ENCODE measurements at regions not wholly inside any gene's neighbourhood (a gene's known extent, or its start where the extent isn't known, plus 50 kb on each side); places are given as distances from the start of the nearest gene placed in this dataset.

DNA sequence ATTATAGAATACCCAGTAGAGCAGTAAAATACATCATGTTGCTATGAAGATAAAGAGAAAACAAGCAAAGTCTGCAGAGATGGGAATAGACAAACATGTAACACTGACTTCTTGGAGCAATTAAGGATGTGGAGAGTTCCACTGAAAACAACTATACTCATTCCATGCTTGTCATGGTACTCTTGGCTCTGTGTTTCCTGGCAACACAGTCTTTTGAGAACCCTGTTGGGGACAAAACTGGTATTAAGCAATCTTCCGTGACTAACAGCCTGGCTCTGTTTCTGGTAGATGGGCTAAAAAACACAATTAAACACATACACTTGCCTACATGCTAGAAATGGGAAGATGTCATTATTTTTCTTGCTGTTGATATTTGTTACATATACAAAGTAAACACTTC, 1212.3 kb upstream of the GBE1 start:
- Mint-ChIP-seq H3K9me3 (peaks cover 6 to 12% of the 10 kb centered on the region in 2 donors), H3K27me3 (ENCODE audit: low read depth) (no peaks in the 10 kb centered on the region), H3K4me1 (ENCODE audit: low read depth) (no peaks in the 10 kb centered on the region), H3K27ac (no peak overlapping the region), H3K36me3 (ENCODE audit: insufficient read depth in 2 of 2) (no peaks in the 10 kb centered on the region), H3K4me3 (no peak overlapping the region)
- ATAC-seq (replicated peaks in 1 of 2) (no peak), DNase-seq (no peak)

DNA sequence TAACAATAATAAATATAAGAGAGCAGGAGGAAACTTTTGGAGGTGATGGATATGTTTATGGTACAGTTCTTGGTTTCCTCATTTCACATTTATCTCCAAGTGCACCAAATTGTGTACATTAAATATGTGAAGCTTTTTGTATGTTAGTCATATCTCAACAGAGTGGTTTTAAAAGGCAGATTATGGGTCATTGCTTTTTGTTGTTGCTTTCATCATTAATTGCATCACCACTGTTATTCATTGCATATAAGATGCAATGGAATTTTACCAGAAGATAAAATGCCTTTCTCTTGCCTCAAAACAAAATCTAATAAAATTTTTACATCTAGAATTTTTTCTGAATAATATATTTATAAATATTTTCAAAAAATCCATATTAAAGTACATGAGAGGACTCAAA, 1198.9 kb upstream of the GBE1 start:
- no peak for DNase-seq
- no peak for ATAC-seq (replicated peaks in 1 of 2)
- no peaks in the 10 kb centered on the region for H3K4me1 Mint-ChIP-seq (ENCODE audit: low read depth)
- no peaks in the 10 kb centered on the region for H3K27me3 Mint-ChIP-seq (ENCODE audit: low read depth)
- peaks cover 0 to 4% of the 10 kb centered on the region in 2 donors for H3K9me3 Mint-ChIP-seq
- no peak overlapping the region for H3K4me3 Mint-ChIP-seq
- H3K27ac Mint-ChIP-seq, result no peak overlapping the region
- H3K36me3 Mint-ChIP-seq (ENCODE audit: insufficient read depth in 2 of 2), result peaks cover 0 to 3% of the 10 kb centered on the region in 2 donors

DNA sequence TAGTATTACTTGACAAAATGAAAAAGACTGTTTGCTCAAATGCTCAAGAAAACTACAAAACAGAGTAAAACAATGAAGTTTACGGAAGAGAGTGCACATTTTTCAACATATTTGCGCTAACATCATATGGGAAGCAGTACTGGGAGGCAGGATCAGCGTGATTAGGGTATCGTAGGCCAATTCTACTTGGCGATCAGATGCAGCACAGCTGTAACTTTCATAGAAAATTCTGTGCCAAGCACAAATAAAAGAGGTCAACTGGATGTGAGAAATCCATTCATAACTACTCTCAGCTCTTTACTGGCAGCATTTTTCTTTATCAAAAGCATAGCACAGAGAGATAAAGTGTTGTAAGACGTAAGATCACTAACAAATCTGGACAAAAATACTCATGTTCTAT, 1196.3 kb upstream of the GBE1 start:
- no peak for DNase-seq
- Mint-ChIP-seq H3K4me3 (no peak overlapping the region), H3K27me3 (ENCODE audit: low read depth) (no peaks in the 10 kb centered on the region), H3K36me3 (ENCODE audit: insufficient read depth in 2 of 2) (peaks cover 0 to 3% of the 10 kb centered on the region in 2 donors), H3K27ac (no peak overlapping the region), H3K4me1 (ENCODE audit: low read depth) (no peaks in the 10 kb centered on the region), H3K9me3 (peaks cover 3 to 10% of the 10 kb centered on the region in 2 donors)
- ATAC-seq (replicated peaks in 1 of 2), result no peak

DNA sequence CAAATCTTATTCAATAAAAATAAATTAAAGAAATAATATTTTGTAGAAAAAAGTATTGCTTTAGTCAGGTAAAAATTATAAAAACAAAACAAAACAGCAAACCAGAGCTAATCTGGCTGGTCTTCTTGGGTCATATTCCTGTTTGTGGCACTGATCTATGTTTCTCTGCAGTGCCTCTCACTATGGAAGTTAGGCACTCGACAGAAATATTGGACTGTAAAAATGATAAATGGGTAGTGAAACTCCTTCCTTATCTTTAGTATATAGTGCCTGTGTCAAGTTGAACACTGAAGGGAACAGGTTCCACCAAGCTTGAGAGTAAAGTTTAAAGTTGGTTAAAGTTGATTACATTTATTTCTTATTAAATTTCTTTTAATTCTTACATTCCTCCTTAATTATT, 1195.6 kb upstream of the GBE1 start:
- ATAC-seq (replicated peaks in 1 of 2), result no peak
- H3K9me3 Mint-ChIP-seq, result peaks cover 3 to 10% of the 10 kb centered on the region in 2 donors

DNA sequence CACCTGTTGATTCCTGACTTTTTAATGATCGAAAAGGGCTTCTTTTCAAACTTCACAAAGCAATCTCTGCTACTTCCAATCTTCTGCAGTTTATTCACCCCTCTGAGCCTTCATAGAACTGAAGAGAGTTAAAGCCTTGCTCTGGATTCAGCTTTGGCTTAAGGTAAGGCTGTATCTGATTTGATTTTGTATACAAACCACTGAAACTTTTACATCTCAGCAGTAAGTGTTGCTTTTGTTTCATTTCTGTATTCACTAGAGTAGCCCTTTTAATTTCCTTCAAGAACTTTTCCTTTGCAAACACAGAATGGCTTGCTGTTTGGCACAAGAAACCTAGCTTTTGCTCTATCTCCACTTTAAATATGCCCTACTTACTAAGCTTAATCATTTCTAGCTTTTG, 1193.0 kb upstream of the GBE1 start:
- H3K4me3 Mint-ChIP-seq, result no peak overlapping the region
- H3K9me3 Mint-ChIP-seq, result peaks cover 4 to 5% of the 10 kb centered on the region in 2 donors
- no peaks in the 10 kb centered on the region for H3K27me3 Mint-ChIP-seq (ENCODE audit: low read depth)
- H3K36me3 Mint-ChIP-seq (ENCODE audit: insufficient read depth in 2 of 2), result no peaks in the 10 kb centered on the region
- no peaks in the 10 kb centered on the region for H3K4me1 Mint-ChIP-seq (ENCODE audit: low read depth)
- no peak overlapping the region for H3K27ac Mint-ChIP-seq
- ATAC-seq (replicated peaks in 1 of 2) (no peak), DNase-seq (no peak)

More for the DNA sequence above, 1195.6 kb upstream of the GBE1 start:
- H3K27ac Mint-ChIP-seq, result no peak overlapping the region
- no peak for DNase-seq
- no peaks in the 10 kb centered on the region for H3K4me1 Mint-ChIP-seq (ENCODE audit: low read depth)
- no peak overlapping the region for H3K4me3 Mint-ChIP-seq
- no peaks in the 10 kb centered on the region for H3K27me3 Mint-ChIP-seq (ENCODE audit: low read depth)
- peaks cover 0 to 3% of the 10 kb centered on the region in 2 donors for H3K36me3 Mint-ChIP-seq (ENCODE audit: insufficient read depth in 2 of 2)

DNA sequence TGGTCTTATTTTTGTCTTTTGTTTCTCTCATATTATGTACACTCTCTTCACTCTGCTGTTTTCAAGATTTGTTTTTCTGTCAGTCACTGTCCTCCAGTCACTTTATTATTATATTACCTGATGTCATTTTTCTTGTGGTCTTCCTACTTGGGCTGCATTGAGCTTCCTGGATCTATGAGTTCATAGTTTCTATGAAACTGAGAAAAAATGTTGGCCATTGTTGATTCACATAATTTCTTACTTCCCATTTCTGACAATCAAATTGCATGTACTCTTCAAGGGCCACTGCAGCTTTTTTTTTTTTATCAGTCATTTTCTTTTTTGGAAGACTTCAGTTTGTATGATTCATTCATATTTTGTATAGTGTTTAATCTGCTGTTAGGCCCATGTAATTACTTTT, 1180.6 kb upstream of the GBE1 start:
- H3K27me3 Mint-ChIP-seq (ENCODE audit: low read depth), result no peaks in the 10 kb centered on the region
- DNase-seq (no peak), ATAC-seq (replicated peaks in 1 of 2) (no peak)
- peaks cover 7 to 8% of the 10 kb centered on the region in 2 donors for H3K9me3 Mint-ChIP-seq
- H3K4me3 Mint-ChIP-seq, result no peak overlapping the region
- H3K4me1 Mint-ChIP-seq (ENCODE audit: low read depth), result no peaks in the 10 kb centered on the region
- no peak overlapping the region for H3K27ac Mint-ChIP-seq
- H3K36me3 Mint-ChIP-seq (ENCODE audit: insufficient read depth in 2 of 2), result no peaks in the 10 kb centered on the region

DNA sequence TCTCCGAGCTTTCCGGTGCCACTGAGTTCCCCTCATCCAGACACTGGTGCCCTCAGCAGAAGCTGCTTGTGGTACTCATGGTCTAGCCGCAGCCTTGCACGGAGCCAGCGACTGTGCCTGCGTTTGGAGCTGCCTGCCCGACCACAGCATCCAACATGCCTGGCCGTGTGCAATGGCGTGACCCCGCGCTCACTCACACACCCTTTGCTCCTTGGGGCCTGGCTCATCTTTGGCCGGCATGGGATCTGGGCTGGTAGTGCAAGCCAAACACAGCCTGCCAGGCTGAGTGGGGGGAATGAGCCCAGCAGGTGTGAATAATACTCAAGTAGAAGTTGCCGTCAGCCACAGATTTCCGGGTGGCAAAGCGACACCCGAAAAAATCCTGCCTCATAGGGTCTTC, 1178.7 kb upstream of the GBE1 start:
- no peak for ATAC-seq (replicated peaks in 1 of 2)
- Mint-ChIP-seq H3K27ac (no peak overlapping the region), H3K4me1 (ENCODE audit: low read depth) (no peaks in the 10 kb centered on the region), H3K27me3 (ENCODE audit: low read depth) (no peaks in the 10 kb centered on the region), H3K4me3 (no peak overlapping the region), H3K36me3 (ENCODE audit: insufficient read depth in 2 of 2) (no peaks in the 10 kb centered on the region), H3K9me3 (peaks cover 11% of the 10 kb centered on the region in 2 donors)
- no peak for DNase-seq

DNA sequence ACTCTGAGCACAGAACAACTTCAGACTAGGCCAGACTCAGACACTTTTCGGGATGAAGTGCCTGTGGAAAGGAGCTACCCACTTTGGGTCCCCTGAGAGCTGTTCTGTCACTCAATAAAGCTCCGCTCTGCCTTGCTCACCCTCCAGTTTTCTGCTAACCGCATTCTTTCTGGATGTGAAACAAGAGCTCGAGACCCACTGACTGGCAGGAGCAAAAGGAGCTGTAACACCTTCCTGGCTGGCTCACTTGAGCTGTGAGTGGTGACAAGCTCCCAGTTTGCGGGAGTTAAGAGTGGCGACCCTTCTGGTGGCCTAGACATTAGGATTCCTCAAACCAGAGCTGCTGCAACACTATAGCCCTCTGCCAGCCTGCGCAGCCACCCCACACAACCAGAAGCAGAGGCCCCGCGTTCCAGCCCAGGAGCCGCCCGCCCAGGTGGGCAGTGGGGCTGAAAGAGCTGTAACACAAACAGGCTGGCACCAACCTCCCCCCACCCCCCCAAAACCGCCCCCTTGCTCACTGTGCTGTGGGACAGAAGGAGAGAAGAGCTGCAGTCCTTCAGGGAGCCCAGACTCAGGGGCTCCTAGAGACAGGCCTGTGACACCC, 1178.1 kb upstream of the GBE1 start:
- Mint-ChIP-seq H3K4me3 (no peak overlapping the region), H3K27ac (no peak overlapping the region), H3K36me3 (ENCODE audit: insufficient read depth in 2 of 2) (no peaks in the 10 kb centered on the region), H3K4me1 (ENCODE audit: low read depth) (no peaks in the 10 kb centered on the region), H3K9me3 (peaks cover 11% of the 10 kb centered on the region in 2 donors), H3K27me3 (ENCODE audit: low read depth) (no peaks in the 10 kb centered on the region)
- DNase-seq, result no peak
- no peak for ATAC-seq (replicated peaks in 1 of 2)

DNA sequence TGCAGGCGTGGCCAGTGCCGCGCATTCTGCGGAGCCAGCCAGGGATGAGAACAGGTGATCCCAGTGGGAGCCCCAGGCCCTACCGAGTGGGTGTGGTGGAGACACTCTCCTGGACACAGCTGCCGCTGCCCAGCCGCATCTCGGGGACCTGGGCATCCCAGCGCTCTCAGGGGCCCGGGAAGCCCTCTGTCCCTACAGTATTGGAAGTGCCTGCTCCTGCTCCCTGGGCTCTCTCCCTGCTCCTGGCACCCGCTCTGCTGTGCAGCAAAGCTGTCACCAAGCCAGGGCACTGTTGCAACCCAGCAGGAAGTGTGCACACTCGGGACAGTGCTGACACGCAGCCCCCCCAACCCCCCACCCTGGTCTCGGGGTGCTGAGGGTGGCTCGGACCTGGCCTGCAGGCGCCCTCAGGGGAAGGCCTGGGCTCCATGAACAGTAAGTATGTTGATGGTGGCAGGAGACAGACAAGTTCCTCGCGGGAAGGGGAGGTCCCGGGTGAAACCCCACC, 1177.4 kb upstream of the GBE1 start:
- Mint-ChIP-seq H3K36me3 (ENCODE audit: insufficient read depth in 2 of 2) (no peaks in the 10 kb centered on the region), H3K27me3 (ENCODE audit: low read depth) (no peaks in the 10 kb centered on the region), H3K4me3 (no peak overlapping the region), H3K9me3 (peaks cover 9 to 11% of the 10 kb centered on the region in 2 donors), H3K27ac (no peak overlapping the region), H3K4me1 (ENCODE audit: low read depth) (no peaks in the 10 kb centered on the region)
- ATAC-seq (replicated peaks in 1 of 2) (no peak), DNase-seq (no peak)

DNA sequence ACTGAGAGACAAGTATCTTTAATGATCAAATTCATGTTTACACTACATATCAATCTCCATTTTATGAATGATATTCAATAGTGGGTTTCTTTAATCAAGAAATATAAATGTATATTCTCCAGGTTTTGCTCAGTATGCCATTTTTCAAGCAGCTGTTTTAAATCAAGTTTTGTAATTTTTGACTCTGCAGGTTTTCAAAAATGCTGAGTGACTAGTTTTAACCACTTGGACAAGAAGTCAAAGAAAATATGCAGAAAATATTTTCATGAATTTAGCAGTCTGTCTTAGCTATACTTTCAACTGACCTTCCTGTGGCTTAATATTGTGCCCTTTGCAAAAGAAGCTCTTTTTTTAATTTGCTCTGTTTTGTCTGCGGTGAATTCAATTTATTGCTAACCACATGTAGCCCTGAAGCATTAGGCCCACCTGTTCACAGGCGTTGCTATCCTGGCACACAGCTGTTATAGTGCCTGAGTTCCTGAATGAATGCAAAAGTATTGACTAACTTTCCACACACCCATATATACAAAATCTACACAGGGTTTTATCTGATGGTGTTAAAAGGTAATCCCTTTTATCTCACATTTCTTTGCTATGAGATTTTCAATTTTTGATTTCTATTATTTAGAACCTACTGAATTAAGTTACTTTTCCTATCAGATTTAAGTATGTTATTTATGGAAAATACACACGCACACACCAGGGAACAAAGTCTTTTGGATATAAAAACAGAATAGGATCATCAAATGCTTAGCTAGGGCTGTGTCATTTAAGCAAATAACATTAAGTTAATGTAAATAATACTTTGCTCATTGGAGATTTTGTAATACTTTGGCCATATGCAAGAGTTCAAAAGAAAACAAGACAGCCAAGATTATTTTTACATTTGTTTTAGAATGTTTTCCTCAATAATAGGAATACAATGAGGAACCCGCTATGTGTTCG, 1166.1 kb upstream of the GBE1 start:
- no peak overlapping the region for H3K4me3 Mint-ChIP-seq
- no peaks in the 10 kb centered on the region for H3K27me3 Mint-ChIP-seq (ENCODE audit: low read depth)
- H3K36me3 Mint-ChIP-seq (ENCODE audit: insufficient read depth in 2 of 2), result no peaks in the 10 kb centered on the region
- no peaks in the 10 kb centered on the region for H3K4me1 Mint-ChIP-seq (ENCODE audit: low read depth)
- DNase-seq (no peak), ATAC-seq (replicated peaks in 1 of 2) (no peak)
- peaks cover 3 to 5% of the 10 kb centered on the region in 2 donors for H3K9me3 Mint-ChIP-seq
- no peak overlapping the region for H3K27ac Mint-ChIP-seq

DNA sequence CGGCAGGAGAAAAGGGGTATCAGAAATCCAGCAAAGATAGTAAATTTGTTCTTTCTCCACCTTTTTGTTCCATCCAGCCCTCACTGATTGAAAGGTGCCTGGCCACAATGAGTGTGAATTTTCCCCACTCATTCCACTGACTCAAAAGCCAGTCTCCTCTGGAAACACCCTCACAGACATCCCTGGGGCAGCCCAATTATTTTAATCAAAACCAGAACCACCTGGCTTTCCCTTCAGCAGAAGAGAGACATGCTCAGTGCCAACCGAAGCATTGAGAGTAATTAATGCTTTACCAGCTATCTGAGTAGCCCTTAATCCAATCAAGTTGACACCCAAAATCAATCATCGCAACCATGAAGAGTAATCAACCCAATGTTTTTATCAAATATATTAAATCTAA, 1129.6 kb upstream of the GBE1 start:
- DNase-seq, result no peak
- no peak overlapping the region for H3K4me3 Mint-ChIP-seq
- no peak overlapping the region for H3K27ac Mint-ChIP-seq
- H3K27me3 Mint-ChIP-seq (ENCODE audit: low read depth), result no peaks in the 10 kb centered on the region
- H3K4me1 Mint-ChIP-seq (ENCODE audit: low read depth), result no peaks in the 10 kb centered on the region
- H3K9me3 Mint-ChIP-seq, result peaks cover 4 to 6% of the 10 kb centered on the region in 2 donors
- H3K36me3 Mint-ChIP-seq (ENCODE audit: insufficient read depth in 2 of 2), result no peaks in the 10 kb centered on the region
- no peak for ATAC-seq (replicated peaks in 1 of 2)

DNA sequence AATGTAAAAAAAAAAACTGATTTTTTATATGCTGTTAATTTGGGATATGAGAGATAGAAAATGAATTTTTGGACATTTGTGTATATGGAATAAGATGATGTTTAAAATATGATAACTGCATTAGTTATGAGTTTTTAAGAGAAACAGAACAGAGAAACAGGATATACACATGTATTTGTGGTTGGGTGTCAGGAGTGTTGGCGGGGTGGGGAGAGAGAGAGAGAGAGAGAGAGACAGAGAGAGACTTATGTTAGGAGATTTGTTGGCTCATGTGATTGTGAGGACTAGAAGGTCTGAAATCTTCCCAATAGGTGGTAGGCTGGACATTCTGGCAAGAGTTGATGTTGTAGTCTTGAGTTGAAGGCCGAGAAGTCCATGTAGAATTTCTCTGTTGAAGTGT, 1121.6 kb upstream of the GBE1 start:
- peaks cover 0 to 2% of the 10 kb centered on the region in 2 donors for H3K9me3 Mint-ChIP-seq
- no peak overlapping the region for H3K27ac Mint-ChIP-seq
- ATAC-seq (replicated peaks in 1 of 2) (no peak), DNase-seq (no peak)
- no peak overlapping the region for H3K4me3 Mint-ChIP-seq
- no peaks in the 10 kb centered on the region for H3K27me3 Mint-ChIP-seq (ENCODE audit: low read depth)
- H3K4me1 Mint-ChIP-seq (ENCODE audit: low read depth), result no peaks in the 10 kb centered on the region
- peaks cover 0 to 1% of the 10 kb centered on the region in 2 donors for H3K36me3 Mint-ChIP-seq (ENCODE audit: insufficient read depth in 2 of 2)

DNA sequence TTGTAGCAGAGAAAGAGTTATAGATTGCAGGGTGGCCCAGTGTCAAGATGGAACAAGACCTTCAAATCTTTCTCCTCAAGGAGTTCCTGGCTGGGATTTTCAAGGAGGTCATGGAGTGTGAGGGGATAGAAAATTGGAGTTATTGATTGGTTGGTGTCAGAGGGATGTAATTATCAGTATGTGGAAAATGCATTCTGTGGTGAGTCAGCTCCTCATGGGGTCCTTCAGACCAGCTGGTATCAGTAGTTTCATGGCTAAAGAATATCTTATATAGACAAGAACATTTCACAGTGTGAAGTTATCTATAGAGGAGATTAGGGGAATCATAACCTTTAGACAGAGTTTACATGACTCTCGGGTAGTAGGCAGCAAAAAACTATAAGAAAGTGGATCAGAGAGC, 1114.0 kb upstream of the GBE1 start:
- Mint-ChIP-seq H3K4me1 (ENCODE audit: low read depth) (no peaks in the 10 kb centered on the region), H3K27ac (no peak overlapping the region), H3K36me3 (ENCODE audit: insufficient read depth in 2 of 2) (no peaks in the 10 kb centered on the region), H3K9me3 (peaks cover 0 to 1% of the 10 kb centered on the region in 2 donors), H3K4me3 (no peak overlapping the region), H3K27me3 (ENCODE audit: low read depth) (no peaks in the 10 kb centered on the region)
- DNase-seq, result no peak
- ATAC-seq (replicated peaks in 1 of 2), result no peak

All from activated T-cell treated with anti-CD3 and anti-CD28 coated beads, Interleukin-2, amount 50 U/mL, for 72 hours (primary cell).